ENCODE measurements at regions not wholly inside any gene's neighbourhood (a gene's known extent, or its start where the extent isn't known, plus 50 kb on each side); places are given as distances from the start of the nearest gene placed in this dataset.

DNA sequence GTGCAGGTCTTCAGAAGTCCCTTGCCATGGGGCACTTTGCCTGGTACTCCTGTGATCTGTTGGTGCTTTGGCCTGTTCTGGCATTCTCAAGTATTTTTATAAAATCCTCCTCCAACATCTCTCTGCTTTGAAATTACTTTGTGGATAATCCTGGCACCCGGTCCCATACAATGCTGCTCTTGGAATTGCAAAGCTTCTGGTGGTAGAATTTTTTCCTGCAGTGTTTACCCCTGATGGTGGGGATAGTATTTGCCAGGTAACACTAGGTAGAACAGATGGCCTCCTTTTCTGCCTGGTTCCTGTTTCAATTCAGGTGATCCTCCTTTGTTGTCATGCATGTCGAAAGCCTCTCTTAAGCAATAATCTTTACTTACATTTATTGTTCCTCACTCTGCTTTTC is 109.8 kb upstream of the ATP10B start:
- Histone ChIP-seq H3K9ac (ENCODE audit: low read length in 3 of 3) (no peak overlapping the region), H3K27me3 (ENCODE audit: control insufficient read depth, insufficient read depth, low read length) (no peaks in the 10 kb centered on the region), H3K36me3 (ENCODE audit: control insufficient read depth in 2 of 3, insufficient read depth in 3 of 3, low read length in 3 of 3) (no peaks in the 10 kb centered on the region), H3K27ac (ENCODE audit: low read depth in 2 of 2, low read length in 2 of 2) (peak overlapping the region in 1 of 2 donors; percentile 14), H3K4me1 (ENCODE audit: control insufficient read depth in 2 of 3, insufficient read depth in 2 of 3, low read depth in 1 of 3, low read length in 3 of 3) (peaks cover 0 to 16% (median 10%) of the 10 kb centered on the region in 3 donors), H3K4me3 (ENCODE audit: low read length in 3 of 3) (no peak overlapping the region), H3K9me3 (ENCODE audit: control insufficient read depth in 2 of 3, insufficient read depth in 1 of 3, low read length in 3 of 3) (no peaks in the 10 kb centered on the region)
- FAIRE-seq, result no peak
- intact Hi-C loops (cut with DNase I), result no loop called here
- TF ChIP-seq, protein P1, sequence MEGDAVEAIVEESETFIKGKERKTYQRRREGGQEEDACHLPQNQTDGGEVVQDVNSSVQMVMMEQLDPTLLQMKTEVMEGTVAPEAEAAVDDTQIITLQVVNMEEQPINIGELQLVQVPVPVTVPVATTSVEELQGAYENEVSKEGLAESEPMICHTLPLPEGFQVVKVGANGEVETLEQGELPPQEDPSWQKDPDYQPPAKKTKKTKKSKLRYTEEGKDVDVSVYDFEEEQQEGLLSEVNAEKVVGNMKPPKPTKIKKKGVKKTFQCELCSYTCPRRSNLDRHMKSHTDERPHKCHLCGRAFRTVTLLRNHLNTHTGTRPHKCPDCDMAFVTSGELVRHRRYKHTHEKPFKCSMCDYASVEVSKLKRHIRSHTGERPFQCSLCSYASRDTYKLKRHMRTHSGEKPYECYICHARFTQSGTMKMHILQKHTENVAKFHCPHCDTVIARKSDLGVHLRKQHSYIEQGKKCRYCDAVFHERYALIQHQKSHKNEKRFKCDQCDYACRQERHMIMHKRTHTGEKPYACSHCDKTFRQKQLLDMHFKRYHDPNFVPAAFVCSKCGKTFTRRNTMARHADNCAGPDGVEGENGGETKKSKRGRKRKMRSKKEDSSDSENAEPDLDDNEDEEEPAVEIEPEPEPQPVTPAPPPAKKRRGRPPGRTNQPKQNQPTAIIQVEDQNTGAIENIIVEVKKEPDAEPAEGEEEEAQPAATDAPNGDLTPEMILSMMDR (IDR thresholded peaks at IDR 0.05; ENCODE audit: borderline replicate concordance, extremely low read depth, insufficient read depth), result no peak
- DNase-seq, result no peak

DNA sequence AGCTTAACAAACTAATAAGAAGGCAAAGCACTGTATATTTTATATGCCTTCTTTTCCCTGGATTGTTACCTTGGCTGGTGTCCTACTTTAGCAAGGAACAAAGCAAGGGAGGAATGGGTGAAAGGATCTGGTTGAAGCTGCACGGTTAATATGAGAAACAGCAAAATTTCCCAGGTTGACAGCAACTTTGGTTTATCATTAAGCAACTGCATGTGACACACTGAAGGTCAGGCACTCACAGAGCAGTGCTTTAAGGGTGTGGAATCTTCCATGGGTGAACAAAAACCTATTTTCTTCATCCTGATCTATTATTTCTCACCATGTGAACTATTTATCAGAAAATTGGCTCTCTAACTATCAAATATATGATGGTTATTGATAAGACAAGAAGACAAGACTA is 109.0 kb upstream of the ATP10B start:
- no peaks in the 10 kb centered on the region for H3K9me3 ChIP-seq (ENCODE audit: control insufficient read depth in 2 of 3, insufficient read depth in 1 of 3, low read length in 3 of 3)
- H3K4me3 ChIP-seq (ENCODE audit: low read length in 3 of 3), result no peak overlapping the region
- DNase-seq (peak in 2 of 5 donors; percentile 33 to 50), FAIRE-seq (no peak)
- peaks cover 0 to 16% (median 10%) of the 10 kb centered on the region in 3 donors for H3K4me1 ChIP-seq (ENCODE audit: control insufficient read depth in 2 of 3, insufficient read depth in 2 of 3, low read depth in 1 of 3, low read length in 3 of 3)
- H3K27me3 ChIP-seq (ENCODE audit: control insufficient read depth, insufficient read depth, low read length), result no peaks in the 10 kb centered on the region
- intact Hi-C loops (cut with DNase I), result no loop called here
- no peak overlapping the region for H3K9ac ChIP-seq (ENCODE audit: low read length in 3 of 3)
- peak overlapping the region; percentile 68 to 70 for H3K27ac ChIP-seq (ENCODE audit: low read depth in 2 of 2, low read length in 2 of 2)
- TF ChIP-seq, protein P1 (IDR thresholded peaks at IDR 0.05; ENCODE audit: borderline replicate concordance, extremely low read depth, insufficient read depth), result no peak
- no peaks in the 10 kb centered on the region for H3K36me3 ChIP-seq (ENCODE audit: control insufficient read depth in 2 of 3, insufficient read depth in 3 of 3, low read length in 3 of 3)

DNA sequence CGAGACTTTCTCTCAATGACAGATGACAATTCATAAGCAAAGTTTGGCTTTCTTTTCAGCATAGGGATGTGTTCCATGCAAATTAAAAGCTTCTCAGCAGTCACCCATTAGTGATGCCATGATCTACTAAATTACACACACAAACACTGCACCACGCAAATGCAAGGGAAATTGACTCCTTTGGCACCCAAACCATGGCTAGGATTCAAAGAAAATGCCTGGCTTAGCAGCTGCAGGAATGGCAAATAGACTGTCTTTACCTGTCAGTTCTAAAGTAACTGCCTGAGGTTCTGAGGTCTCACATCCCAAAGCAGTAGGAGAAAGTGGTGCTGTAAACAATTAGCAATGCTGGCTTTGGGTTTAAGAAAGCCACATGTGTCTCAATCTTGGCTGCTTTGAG is 108.6 kb upstream of the ATP10B start:
- Histone ChIP-seq H3K4me1 (ENCODE audit: control insufficient read depth in 2 of 3, insufficient read depth in 2 of 3, low read depth in 1 of 3, low read length in 3 of 3) (peaks cover 0 to 16% (median 10%) of the 10 kb centered on the region in 3 donors), H3K9ac (ENCODE audit: low read length in 3 of 3) (no peak overlapping the region), H3K9me3 (ENCODE audit: control insufficient read depth in 2 of 3, insufficient read depth in 1 of 3, low read length in 3 of 3) (no peaks in the 10 kb centered on the region), H3K27me3 (ENCODE audit: control insufficient read depth, insufficient read depth, low read length) (no peaks in the 10 kb centered on the region), H3K4me3 (ENCODE audit: low read length in 3 of 3) (no peak overlapping the region), H3K36me3 (ENCODE audit: control insufficient read depth in 2 of 3, insufficient read depth in 3 of 3, low read length in 3 of 3) (no peaks in the 10 kb centered on the region), H3K27ac (ENCODE audit: low read depth in 2 of 2, low read length in 2 of 2) (peak overlapping the region; percentile 68 to 70)
- TF ChIP-seq, protein P1 (IDR thresholded peaks at IDR 0.05; ENCODE audit: borderline replicate concordance, extremely low read depth, insufficient read depth), result no peak
- intact Hi-C loops (cut with DNase I), result no loop called here
- DNase-seq (no peak), FAIRE-seq (no peak)

DNA sequence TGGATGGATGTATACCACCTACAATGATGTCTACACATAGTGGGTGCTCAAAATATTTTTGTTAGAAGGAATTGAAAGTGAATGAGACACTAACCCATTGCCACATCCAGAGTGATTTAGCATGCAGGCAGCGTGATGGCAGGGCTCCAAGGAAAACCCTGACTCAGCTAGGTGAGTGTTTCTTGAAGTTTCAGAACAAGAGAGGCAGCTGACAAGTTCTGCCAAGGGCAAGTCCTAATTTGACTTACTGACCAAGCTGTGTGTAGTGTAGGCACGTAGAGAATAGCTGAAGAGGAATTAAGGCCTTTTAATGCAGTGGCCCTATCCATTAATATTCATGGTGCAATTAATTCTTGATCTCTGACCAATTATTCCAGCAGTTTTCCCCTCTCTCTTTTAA is 107.8 kb upstream of the ATP10B start:
- Histone ChIP-seq H3K4me3 (ENCODE audit: low read length in 3 of 3) (no peak overlapping the region), H3K36me3 (ENCODE audit: control insufficient read depth in 2 of 3, insufficient read depth in 3 of 3, low read length in 3 of 3) (no peaks in the 10 kb centered on the region), H3K9ac (ENCODE audit: low read length in 3 of 3) (no peak overlapping the region), H3K4me1 (ENCODE audit: control insufficient read depth in 2 of 3, insufficient read depth in 2 of 3, low read depth in 1 of 3, low read length in 3 of 3) (peaks cover 0 to 16% (median 10%) of the 10 kb centered on the region in 3 donors), H3K27ac (ENCODE audit: low read depth in 2 of 2, low read length in 2 of 2) (peak overlapping the region in 1 of 2 donors; percentile 70), H3K9me3 (ENCODE audit: control insufficient read depth in 2 of 3, insufficient read depth in 1 of 3, low read length in 3 of 3) (no peaks in the 10 kb centered on the region), H3K27me3 (ENCODE audit: control insufficient read depth, insufficient read depth, low read length) (no peaks in the 10 kb centered on the region)
- FAIRE-seq (peak; percentile 86), DNase-seq (peak in 2 of 5 donors; percentile 25 to 89)
- TF ChIP-seq, protein P1 (IDR thresholded peaks at IDR 0.05; ENCODE audit: borderline replicate concordance, extremely low read depth, insufficient read depth), result no peak
- intact Hi-C loops (cut with DNase I), result no loop called here

All from kidney (tissue), 13 donors.